Progenitor cell of endocrine pancreas (in vitro differentiated cells): ENCODE measurements at regions not wholly inside any gene's neighbourhood (a gene's known extent, or its start where the extent isn't known, plus 50 kb on each side); places are given as distances from the start of the nearest gene placed in this dataset.

Source experiments
- DNase-seq: peaks from one replicate; pipeline ENCODE4 v3.0.0; 2021; ENCODE audit warnings: low spot score; ENCODE audit not compliant: unreplicated experiment
- H3K27ac Mint-ChIP-seq: 2 replicates; pipeline ENCODE4 v1.8.0; 2021; ENCODE audit warnings: mild to moderate bottlenecking, moderate library complexity, mixed read lengths
- H3K27me3 Mint-ChIP-seq: 2 replicates; pipeline ENCODE4 v1.8.0; 2021; ENCODE audit warnings: mixed read lengths
- H3K36me3 Mint-ChIP-seq: 2 replicates; pipeline ENCODE4 v1.8.0; 2022; ENCODE audit warnings: mixed read lengths; ENCODE audit not compliant: insufficient read depth
- H3K4me1 Mint-ChIP-seq: 2 replicates; pipeline ENCODE4 v1.8.0; 2021; ENCODE audit warnings: low read depth, mixed read lengths
- H3K4me3 Mint-ChIP-seq: 2 replicates; pipeline ENCODE4 v1.8.0; 2021; ENCODE audit warnings: low read depth, mild to moderate bottlenecking, moderate library complexity, mixed read lengths
- H3K9me3 Mint-ChIP-seq: 2 replicates; pipeline ENCODE4 v1.8.0; 2021; ENCODE audit warnings: low read depth, mixed read lengths
- TF ChIP-seq, protein P1 (sequence below): fragments of 200-600 bp; sonication (generic); IDR thresholded peaks from one replicate; pipeline ENCODE4 v1.5.0; 2021; ENCODE audit warnings: antibody characterized with exemption, mild to moderate bottlenecking; ENCODE audit not compliant: unreplicated experiment

DNA sequence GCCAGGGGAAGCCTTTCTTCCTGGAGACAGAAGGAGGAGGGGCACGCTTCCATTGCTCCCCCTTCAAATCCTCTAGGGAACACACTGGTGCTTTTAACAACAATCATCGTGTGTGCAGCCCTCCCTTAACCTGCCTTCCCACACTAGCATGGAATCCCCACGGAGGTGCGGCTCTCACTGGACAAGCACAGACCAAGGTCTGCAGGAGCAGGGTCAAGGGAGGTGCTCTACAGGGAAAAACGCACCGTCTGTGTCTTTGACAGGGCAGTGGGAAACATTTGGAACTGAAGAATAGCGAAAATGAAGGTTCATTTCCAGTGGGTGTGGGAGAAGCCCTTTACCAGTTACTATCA lies 527.1 kb downstream of the QKI start:
- Mint-ChIP-seq H3K27me3 (peaks cover 47% of the 10 kb centered on the region), H3K4me3 (no peak overlapping the region), H3K4me1 (peaks cover 9% of the 10 kb centered on the region), H3K9me3 (no peaks in the 10 kb centered on the region), H3K36me3 (no peaks in the 10 kb centered on the region), H3K27ac (no peak overlapping the region)
- TF ChIP-seq, protein P1, sequence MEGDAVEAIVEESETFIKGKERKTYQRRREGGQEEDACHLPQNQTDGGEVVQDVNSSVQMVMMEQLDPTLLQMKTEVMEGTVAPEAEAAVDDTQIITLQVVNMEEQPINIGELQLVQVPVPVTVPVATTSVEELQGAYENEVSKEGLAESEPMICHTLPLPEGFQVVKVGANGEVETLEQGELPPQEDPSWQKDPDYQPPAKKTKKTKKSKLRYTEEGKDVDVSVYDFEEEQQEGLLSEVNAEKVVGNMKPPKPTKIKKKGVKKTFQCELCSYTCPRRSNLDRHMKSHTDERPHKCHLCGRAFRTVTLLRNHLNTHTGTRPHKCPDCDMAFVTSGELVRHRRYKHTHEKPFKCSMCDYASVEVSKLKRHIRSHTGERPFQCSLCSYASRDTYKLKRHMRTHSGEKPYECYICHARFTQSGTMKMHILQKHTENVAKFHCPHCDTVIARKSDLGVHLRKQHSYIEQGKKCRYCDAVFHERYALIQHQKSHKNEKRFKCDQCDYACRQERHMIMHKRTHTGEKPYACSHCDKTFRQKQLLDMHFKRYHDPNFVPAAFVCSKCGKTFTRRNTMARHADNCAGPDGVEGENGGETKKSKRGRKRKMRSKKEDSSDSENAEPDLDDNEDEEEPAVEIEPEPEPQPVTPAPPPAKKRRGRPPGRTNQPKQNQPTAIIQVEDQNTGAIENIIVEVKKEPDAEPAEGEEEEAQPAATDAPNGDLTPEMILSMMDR = no peak
- no peak for DNase-seq

DNA sequence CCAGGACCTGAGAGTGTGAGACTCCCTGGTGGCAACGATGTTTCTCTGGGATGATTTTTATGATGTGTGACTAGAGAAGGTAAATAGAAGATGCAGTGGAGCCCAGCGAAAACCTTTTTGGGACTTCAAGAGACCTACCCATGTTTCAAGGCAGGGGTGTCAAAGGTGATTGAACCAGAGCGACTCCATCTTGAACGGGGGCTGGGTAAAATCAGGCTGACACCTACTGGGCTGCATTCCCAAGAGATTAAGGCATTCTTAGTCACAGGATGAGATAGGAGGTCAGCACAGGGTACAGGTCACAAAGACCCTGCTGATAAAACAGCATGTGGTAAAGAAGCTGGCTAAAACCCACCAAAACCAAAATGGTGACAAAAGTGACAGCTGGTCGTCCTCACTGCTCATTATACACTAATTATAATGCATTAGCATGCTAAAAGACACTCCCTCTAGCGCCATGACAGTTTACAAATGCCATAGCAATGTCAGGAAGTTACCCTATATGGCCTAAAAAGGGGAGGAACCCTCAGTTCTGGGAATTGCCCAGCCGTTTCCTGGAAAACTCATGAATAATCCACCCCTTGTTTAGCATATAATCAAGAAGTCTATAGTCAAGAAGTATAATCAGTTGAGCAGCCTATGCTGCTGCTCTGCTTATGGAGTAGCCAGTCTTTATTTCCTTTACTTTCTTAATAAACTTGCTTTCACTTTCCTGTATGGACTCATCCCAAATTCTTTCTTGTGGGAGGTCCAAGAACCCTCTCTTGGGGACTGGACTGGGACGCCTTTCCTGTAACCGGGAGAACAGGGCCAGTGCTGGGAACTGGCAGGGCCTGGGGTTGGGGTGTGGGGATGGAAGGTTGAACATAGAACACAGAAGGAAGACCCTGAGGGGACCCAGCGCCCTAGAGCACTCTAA lies 526.4 kb downstream of the QKI start:
- H3K27me3 Mint-ChIP-seq = peaks cover 42% of the 10 kb centered on the region
- no peaks in the 10 kb centered on the region for H3K36me3 Mint-ChIP-seq
- no peaks in the 10 kb centered on the region for H3K9me3 Mint-ChIP-seq
- no peak overlapping the region for H3K4me3 Mint-ChIP-seq
- DNase-seq = no peak
- no peak overlapping the region for H3K27ac Mint-ChIP-seq
- peaks cover 6% of the 10 kb centered on the region for H3K4me1 Mint-ChIP-seq
- TF ChIP-seq, protein P1 = no peak

DNA sequence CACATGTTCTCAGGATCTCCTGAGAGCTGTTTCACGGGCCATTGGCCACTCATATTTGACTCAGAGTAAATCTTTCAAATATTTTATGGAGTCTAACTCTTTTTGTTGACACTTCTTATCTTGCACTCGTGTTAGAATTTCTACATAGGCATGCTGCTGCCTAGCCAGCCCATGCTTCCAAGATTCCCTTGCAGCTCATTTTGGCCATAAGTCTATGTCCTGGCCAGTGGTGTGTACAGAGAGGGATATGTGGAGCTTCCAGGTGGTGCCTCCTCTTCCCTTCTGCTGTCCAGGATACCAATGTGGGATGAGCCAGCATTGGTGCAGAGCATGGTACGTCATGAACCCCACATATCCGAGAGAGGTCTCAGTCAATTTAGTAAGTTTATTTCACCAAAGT lies 522.6 kb downstream of the QKI start:
- H3K27me3 Mint-ChIP-seq = peaks cover 14% of the 10 kb centered on the region
- H3K4me1 Mint-ChIP-seq = no peaks in the 10 kb centered on the region
- no peaks in the 10 kb centered on the region for H3K36me3 Mint-ChIP-seq
- H3K9me3 Mint-ChIP-seq = no peaks in the 10 kb centered on the region
- H3K27ac Mint-ChIP-seq = no peak overlapping the region
- H3K4me3 Mint-ChIP-seq = no peak overlapping the region
- TF ChIP-seq, protein P1 = no peak
- DNase-seq = no peak

DNA sequence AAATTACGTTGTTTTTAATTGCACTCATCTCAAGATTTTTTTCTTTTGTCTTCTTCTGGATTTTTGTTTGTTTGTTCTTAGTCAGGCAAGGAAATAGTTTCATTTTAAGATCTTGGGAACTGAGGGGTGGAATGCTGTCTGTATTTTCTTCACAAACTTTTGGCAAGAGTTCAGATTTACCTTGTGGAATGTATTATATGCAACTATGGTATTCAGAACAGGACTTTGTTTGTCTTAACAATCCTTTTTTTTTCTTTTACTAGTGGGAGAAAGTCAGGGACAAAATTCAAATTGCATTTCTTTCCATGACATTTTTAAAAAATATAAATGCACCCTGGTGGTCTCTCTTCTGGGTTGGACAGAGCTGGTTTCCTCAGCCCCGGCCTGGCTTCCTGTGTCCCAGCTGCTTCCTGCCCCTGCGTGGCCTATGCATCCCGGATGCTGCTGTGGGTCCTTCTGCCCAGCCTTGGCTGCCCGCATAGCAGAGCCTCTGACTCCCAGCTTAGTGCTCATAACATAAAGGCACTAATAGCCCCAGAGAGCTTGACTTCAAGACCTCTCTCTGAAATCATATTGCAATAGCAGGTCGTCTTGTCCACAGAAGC lies 520.7 kb downstream of the QKI start:
- TF ChIP-seq, protein P1 = no peak
- no peaks in the 10 kb centered on the region for H3K4me1 Mint-ChIP-seq
- no peaks in the 10 kb centered on the region for H3K36me3 Mint-ChIP-seq
- H3K9me3 Mint-ChIP-seq = no peaks in the 10 kb centered on the region
- no peak overlapping the region for H3K27ac Mint-ChIP-seq
- H3K27me3 Mint-ChIP-seq = peaks cover 3% of the 10 kb centered on the region
- no peak overlapping the region for H3K4me3 Mint-ChIP-seq
- DNase-seq = no peak

DNA sequence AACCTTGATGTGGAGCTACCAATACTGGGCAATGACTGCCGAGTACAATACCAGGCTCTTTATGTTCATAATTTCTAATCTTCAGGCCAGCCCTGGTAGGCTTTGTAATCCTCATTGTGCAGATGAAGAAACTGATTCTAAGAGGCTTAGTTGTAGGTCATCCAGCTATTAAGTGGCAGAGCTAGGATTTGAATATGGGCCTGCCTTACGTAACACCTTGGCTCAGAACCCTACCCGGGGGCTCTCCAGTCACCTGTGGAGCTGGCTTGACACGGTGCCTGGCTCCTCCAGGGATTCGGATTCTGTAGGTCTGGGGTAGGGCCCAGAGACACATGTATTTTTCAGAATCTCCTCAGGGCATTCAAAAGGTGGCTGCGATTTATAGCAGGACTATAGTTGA lies 515.5 kb downstream of the QKI start:
- Mint-ChIP-seq H3K4me3 (no peak overlapping the region), H3K27me3 (peaks cover 2% of the 10 kb centered on the region), H3K27ac (no peak overlapping the region), H3K36me3 (no peaks in the 10 kb centered on the region), H3K4me1 (no peaks in the 10 kb centered on the region), H3K9me3 (no peaks in the 10 kb centered on the region)
- TF ChIP-seq, protein P1 = no peak
- DNase-seq = no peak
